Stomach (tissue), 4 donors: ENCODE measurements at regions not wholly inside any gene's neighbourhood (a gene's known extent, or its start where the extent isn't known, plus 50 kb on each side); places are given as distances from the start of the nearest gene placed in this dataset.
"Not testable (repeated sequence)": the region's sequence is repeated elsewhere in the genome, so short reads cannot be mapped to it uniquely, and the experiment has no call there.

Experiments
- POLR2A ChIP-seq, 4 donors: fragments of 450-650 bp; IDR thresholded peaks; one replicate each; pipeline ENCODE4 v1.6.1; 2016; ENCODE audit warnings: antibody characterized with exemption in 4 of 4, control low read depth in 2 of 4, mild to moderate bottlenecking in 1 of 4, moderate library complexity in 1 of 4
- TF ChIP-seq, protein P1 (sequence below), 7 experiments: fragments of 450-650 bp in 4 of 7; fragments of 200-600 bp in 3 of 7; sonication (generic) in 3 of 7; IDR thresholded peaks; one replicate each; pipeline ENCODE4 v1.5.1; 2016 to 2019; ENCODE audit warnings: antibody characterized with exemption in 7 of 7, control low read depth in 2 of 7, mild to moderate bottlenecking in 1 of 7

DNA sequence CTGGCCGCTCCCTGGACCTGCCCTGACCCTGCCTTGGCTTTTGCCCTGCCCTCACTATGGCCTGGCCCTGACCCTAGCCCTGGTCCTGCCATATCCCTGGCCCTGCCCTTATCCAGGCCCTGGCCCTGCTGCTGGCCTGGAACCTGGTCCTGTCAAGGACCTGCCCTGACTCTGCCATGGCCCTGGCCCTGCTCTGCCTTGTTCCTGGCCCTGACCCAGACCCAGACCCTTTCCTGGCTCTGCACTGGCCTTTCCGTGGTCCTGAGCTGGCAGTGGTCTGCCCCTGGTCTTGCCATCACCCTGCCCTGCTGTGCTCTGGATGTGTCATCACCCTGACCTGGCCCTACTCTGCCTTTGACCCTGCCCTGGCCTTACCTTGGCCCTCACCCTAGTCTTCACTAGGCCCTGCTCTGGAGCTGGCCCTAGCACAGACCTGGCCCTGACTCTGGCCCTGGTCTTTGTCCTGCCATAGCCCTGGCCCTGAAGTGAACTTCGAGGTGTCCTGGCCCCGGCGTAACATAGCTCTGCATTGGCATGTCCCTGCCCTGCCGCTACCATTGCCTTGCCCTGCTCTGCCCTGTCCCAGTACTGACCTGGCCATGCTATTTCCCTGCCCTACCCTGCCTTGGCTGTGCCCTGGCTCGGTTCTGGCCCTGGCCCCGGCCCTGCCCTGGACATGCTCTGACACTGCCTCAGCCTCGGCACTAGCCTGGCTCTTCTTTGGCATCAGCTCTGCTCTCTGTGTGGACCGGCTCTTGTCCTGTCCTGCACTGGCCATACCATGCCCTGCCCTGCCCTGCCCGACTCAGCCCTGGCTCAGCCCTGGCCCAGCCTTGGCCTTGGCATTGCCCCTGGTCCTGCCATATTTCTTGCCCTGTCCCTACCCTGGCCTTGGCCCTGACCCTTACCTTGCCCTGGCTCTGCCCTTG, 239.2 kb downstream of the GOLGA6L6 start:
- TF ChIP-seq, protein P1, sequence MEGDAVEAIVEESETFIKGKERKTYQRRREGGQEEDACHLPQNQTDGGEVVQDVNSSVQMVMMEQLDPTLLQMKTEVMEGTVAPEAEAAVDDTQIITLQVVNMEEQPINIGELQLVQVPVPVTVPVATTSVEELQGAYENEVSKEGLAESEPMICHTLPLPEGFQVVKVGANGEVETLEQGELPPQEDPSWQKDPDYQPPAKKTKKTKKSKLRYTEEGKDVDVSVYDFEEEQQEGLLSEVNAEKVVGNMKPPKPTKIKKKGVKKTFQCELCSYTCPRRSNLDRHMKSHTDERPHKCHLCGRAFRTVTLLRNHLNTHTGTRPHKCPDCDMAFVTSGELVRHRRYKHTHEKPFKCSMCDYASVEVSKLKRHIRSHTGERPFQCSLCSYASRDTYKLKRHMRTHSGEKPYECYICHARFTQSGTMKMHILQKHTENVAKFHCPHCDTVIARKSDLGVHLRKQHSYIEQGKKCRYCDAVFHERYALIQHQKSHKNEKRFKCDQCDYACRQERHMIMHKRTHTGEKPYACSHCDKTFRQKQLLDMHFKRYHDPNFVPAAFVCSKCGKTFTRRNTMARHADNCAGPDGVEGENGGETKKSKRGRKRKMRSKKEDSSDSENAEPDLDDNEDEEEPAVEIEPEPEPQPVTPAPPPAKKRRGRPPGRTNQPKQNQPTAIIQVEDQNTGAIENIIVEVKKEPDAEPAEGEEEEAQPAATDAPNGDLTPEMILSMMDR (IDR thresholded peaks at IDR 0.05) = not testable (repeated sequence)
- TF ChIP-seq POLR2A (IDR thresholded peaks at IDR 0.05) = not testable (repeated sequence)
